GM19023 (cell line): ENCODE measurements at regions not wholly inside any gene's neighbourhood (a gene's known extent, or its start where the extent isn't known, plus 50 kb on each side); places are given as distances from the start of the nearest gene placed in this dataset.
"Not testable (repeated sequence)": the region's sequence is repeated elsewhere in the genome, so short reads cannot be mapped to it uniquely, and the experiment has no call there.

ENCODE experiments used
- ATAC-seq: cut with Tn5 transposase; IDR thresholded peaks from one replicate; pipeline ENCODE4 v1.9.1; 2021; ENCODE audit warnings: mild to moderate bottlenecking, moderate library complexity; ENCODE audit not compliant: unreplicated experiment

GRCh38 chr7:109879287-109879828 lies 1211.6 kb upstream of the LRRN3 start:
- no peak for ATAC-seq

- ATAC-seq, result no peak
These were observed 1200.3 kb upstream of the LRRN3 start for GRCh38 chr7:109890622-109891021.

DNA sequence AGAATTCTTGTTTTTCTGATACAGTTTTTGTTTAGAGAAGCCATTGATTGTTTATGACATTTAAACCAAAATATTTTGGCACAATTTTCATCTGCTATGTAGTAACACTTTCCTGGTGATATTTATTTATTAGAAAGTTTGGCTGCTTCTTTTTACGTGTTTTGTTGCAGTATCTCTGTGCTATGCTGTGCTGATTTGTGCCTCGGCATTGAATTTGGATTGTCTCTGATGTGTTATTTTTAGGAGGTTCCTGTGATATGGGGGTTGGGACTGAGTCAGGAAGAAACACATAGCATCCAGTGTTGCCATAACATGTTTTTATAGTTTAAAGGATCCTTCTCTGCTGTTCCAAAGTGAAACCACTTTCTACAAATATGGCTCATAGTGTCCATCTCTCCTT lies 1197.7 kb upstream of the LRRN3 start:
- no peak for ATAC-seq

DNA sequence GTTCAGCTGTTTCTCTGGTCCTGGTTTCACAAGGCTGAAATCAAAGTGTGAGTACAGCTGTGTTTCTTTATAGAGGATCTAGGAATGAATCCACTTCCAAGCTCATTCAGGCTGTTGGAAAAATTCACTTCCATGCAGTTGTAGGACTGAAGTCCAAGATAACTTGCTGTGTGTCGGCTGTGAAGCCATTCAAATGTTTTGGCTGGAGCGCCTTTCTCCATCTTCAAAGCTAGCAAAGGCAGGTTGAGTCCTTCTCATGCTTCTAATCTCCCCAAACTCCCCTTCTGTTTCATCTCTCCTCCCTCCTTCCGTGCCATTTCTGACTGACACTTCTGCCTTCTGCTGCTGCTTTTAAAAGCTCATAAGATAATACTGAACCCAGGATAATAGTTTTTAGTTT lies 1195.4 kb upstream of the LRRN3 start:
- ATAC-seq, result no peak

- ATAC-seq, result no peak
These were observed 1189.0 kb upstream of the LRRN3 start for GRCh38 chr7:109901926-109902325.

DNA sequence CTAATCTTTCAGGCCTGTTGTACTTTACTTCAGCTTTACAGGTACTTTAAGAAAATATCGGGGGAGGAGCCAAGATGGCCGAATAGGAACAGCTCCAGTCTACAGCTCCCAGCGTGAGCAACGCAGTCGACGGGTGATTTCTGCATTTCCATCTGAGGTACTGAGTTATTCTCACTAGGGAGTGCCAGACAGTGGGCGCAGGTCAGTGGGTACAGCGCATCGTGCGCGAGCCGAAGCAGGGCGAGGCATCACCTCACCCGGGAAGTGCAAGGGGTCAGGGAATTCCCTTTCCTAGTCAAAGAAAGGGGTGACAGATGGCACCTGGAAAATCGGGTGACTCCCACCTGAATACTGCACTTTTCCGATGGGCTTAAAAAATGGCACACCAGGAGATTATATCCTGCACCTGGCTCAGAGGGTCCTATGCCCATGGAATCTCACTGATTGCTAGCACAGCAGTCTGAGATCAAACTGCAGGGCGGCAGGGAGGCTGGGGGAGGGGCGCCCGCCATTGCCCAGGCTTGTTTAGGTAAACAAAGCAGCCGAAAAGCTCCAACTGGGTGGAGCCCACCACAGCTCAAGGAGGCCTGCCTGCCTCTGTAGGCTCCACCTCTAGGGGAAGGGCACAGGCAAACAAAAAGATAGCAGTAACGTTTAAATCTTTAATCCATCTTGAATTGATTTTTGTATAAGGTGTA lies 1185.4 kb upstream of the LRRN3 start:
- ATAC-seq, result not testable (repeated sequence)

DNA sequence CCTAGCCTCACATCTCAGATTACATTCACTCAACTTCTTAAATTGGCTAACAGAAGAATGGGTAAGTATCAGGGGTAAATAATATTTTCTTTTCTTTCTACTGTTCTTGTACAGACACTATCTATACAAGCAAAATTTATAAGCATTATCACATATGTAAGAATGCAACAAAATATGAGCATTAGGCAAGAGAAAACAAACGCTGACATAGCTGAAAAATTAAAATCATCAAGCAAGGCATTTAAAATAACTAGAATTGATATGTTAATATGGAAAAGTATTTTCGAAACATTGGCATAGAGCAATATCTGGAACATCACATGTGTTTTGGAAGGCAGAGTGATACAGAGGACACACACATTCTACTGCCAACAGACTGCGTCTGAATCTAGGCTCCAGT lies 1175.3 kb upstream of the LRRN3 start:
- ATAC-seq, result no peak

- ATAC-seq, result no peak
These were observed 1164.2 kb upstream of the LRRN3 start for GRCh38 chr7:109926738-109927137.

- no peak for ATAC-seq
These were observed 1160.9 kb upstream of the LRRN3 start for GRCh38 chr7:109930049-109930448.

GRCh38 chr7:109939207-109939606 lies 1151.7 kb upstream of the LRRN3 start:
- ATAC-seq, result no peak

GRCh38 chr7:109945820-109946518 lies 1145.0 kb upstream of the LRRN3 start:
- ATAC-seq, result no peak

GRCh38 chr7:109950256-109950655 lies 1140.7 kb upstream of the LRRN3 start:
- ATAC-seq, result no peak

- ATAC-seq, result no peak
These were observed 1139.9 kb upstream of the LRRN3 start for GRCh38 chr7:109950821-109951564.

- no peak for ATAC-seq
These were observed 1139.4 kb upstream of the LRRN3 start for GRCh38 chr7:109951565-109951928.

DNA sequence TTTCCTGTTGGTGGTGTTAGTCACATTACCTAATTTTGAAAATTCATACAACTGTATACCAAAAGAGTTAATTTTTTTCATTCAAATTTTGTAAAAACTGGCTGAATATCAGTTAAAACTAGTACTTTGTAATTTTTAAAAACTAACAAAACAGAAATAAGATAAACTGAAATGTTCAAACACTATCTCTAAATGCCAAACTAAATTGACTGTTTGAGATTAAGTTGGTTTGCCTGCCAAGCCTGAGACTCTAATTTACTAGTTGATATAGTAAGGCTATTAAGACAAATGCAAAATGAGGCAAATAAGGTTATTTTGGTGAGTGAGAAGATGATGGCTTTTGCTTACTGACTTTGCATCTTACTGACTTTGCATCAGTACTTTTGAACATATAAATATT lies 1134.9 kb upstream of the LRRN3 start:
- no peak for ATAC-seq

- ATAC-seq, result no peak
These were observed 1134.0 kb upstream of the LRRN3 start for GRCh38 chr7:109956916-109957315.

- no peak for ATAC-seq
These were observed 1127.2 kb upstream of the LRRN3 start for GRCh38 chr7:109963741-109964140.

DNA sequence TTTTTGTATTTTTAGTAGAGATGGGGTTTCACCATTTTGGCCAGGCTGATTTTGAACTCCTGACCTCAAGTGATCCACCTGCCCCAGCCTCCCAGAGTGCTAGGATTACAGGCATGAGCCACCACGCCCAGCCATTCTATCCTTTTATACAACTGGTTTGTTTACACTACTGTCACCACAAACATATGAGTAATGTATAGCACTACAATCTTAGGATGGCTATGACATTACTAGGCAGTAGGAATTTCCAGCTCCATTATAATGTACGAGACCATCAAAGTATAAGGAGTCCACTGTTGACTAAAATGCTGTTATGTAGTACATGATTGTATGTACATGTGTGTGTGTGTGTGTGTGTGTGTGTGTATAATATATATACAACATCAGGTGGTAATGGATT lies 1126.1 kb upstream of the LRRN3 start:
- ATAC-seq, result no peak

GRCh38 chr7:109967406-109967805 lies 1123.5 kb upstream of the LRRN3 start:
- no peak for ATAC-seq

DNA sequence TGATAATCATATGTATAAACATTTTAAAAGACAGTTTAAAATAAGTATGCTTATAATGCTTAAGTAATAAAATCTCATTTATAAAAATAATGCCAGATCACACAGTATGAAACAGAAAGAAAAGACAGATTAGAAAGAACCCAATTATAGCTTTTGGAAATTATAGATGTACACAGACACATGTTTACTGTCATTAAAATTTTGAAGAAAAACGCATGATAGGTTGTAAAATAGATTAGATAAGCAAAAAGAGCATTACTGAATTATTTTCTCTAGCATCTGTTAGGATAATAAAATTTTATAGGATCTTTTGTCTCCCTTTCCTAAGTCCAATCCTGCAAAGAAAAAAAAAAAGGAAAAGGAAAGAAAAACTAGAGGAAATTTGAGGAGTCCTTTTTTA lies 1107.3 kb upstream of the LRRN3 start:
- ATAC-seq, result no peak

DNA sequence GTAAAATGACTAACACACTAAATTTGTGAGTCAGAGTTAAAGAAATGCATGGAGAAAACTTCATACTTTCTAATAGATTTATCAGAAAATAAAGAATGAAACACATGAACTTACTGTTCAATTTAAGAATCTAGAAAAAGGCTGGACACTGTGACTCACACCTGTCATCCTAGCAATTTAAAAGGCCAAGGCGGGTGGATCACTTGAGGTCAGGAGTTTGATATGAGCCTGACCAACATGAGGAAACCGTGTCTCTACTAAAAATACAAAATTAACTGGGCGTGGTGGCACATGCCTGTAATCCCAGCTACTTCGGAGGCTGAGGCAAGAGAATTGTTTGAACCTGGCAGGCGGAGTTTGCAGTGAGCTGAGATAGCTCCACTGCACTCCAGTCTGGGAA lies 1106.2 kb upstream of the LRRN3 start:
- ATAC-seq, result no peak

GRCh38 chr7:109986701-109987100 lies 1104.2 kb upstream of the LRRN3 start:
- ATAC-seq, result no peak
